ENCODE measurements at regions not wholly inside any gene's neighbourhood (a gene's known extent, or its start where the extent isn't known, plus 50 kb on each side); places are given as distances from the start of the nearest gene placed in this dataset.

GRCh38 chr3:44036850-44037249 lies 204.8 kb upstream of the TOPAZ1 start:
- peaks cover 4% of the 10 kb centered on the region for H3K27me3 ChIP-seq (ENCODE audit: insufficient read depth, poor library complexity, severe bottlenecking)
- no peak overlapping the region for H3K27ac ChIP-seq (replicated peaks)
- no peak overlapping the region for H3K4me3 ChIP-seq (replicated peaks; ENCODE audit: insufficient read depth, low read length)
- DNase-seq (ENCODE audit: low read depth in 1 of 2, low spot score in 1 of 2), result no peak
- TF ChIP-seq SPI1 (IDR thresholded peaks at IDR 0.05; ENCODE audit: borderline replicate concordance, low read depth) (no peak), REST (IDR thresholded peaks at IDR 0.05; ENCODE audit: insufficient replicate concordance, low read depth) (no peak), POLR2AphosphoS5 (IDR thresholded peaks at IDR 0.05; ENCODE audit: low read depth) (no peak), CTCF (IDR thresholded peaks at IDR 0.05; ENCODE audit: insufficient read depth, low read length) (no peak), GABPA (IDR thresholded peaks at IDR 0.05; ENCODE audit: low read depth) (no peak)

GRCh38 chr3:44039006-44039405 lies 202.7 kb upstream of the TOPAZ1 start:
- TF ChIP-seq SPI1 (IDR thresholded peaks at IDR 0.05; ENCODE audit: borderline replicate concordance, low read depth) (no peak), POLR2AphosphoS5 (IDR thresholded peaks at IDR 0.05; ENCODE audit: low read depth) (no peak), REST (IDR thresholded peaks at IDR 0.05; ENCODE audit: insufficient replicate concordance, low read depth) (no peak), CTCF (IDR thresholded peaks at IDR 0.05; ENCODE audit: insufficient read depth, low read length) (no peak), GABPA (IDR thresholded peaks at IDR 0.05; ENCODE audit: low read depth) (no peak)
- peaks cover 4% of the 10 kb centered on the region for H3K27me3 ChIP-seq (ENCODE audit: insufficient read depth, poor library complexity, severe bottlenecking)
- no peak for DNase-seq (ENCODE audit: low read depth in 1 of 2, low spot score in 1 of 2)
- no peak overlapping the region for H3K4me3 ChIP-seq (replicated peaks; ENCODE audit: insufficient read depth, low read length)
- no peak overlapping the region for H3K27ac ChIP-seq (replicated peaks)

- no peak for DNase-seq (ENCODE audit: low read depth in 1 of 2, low spot score in 1 of 2)
- H3K27ac ChIP-seq (replicated peaks), result no peak overlapping the region
- H3K4me3 ChIP-seq (replicated peaks; ENCODE audit: insufficient read depth, low read length), result no peak overlapping the region
- peaks cover 4% of the 10 kb centered on the region for H3K27me3 ChIP-seq (ENCODE audit: insufficient read depth, poor library complexity, severe bottlenecking)
- no peak for TF ChIP-seq REST (IDR thresholded peaks at IDR 0.05; ENCODE audit: insufficient replicate concordance, low read depth)
- no peak for TF ChIP-seq CTCF (IDR thresholded peaks at IDR 0.05; ENCODE audit: insufficient read depth, low read length)
- TF ChIP-seq SPI1 (IDR thresholded peaks at IDR 0.05; ENCODE audit: borderline replicate concordance, low read depth), result no peak
Measured at GRCh38 chr3:44041726-44042125, 200.0 kb upstream of the TOPAZ1 start.

All from HL-60 (cell line).